HTR-8/SVneo (cell line): ENCODE measurements at regions not wholly inside any gene's neighbourhood (a gene's known extent, or its start where the extent isn't known, plus 50 kb on each side); places are given as distances from the start of the nearest gene placed in this dataset.
"Not testable (repeated sequence)": the region's sequence is repeated elsewhere in the genome, so short reads cannot be mapped to it uniquely, and the experiment has no call there.

Experiments used
- DNase-seq: peaks from one replicate; pipeline ENCODE4 v3.0.0; 2011; ENCODE audit warnings: low spot score, mixed read lengths; ENCODE audit not compliant: insufficient read length
- FAIRE-seq: peaks from 2 replicates; lab custom pipeline; 2011; peaks lifted over from hg19 to GRCh38; lab: Jason Lieb, UNC

DNA sequence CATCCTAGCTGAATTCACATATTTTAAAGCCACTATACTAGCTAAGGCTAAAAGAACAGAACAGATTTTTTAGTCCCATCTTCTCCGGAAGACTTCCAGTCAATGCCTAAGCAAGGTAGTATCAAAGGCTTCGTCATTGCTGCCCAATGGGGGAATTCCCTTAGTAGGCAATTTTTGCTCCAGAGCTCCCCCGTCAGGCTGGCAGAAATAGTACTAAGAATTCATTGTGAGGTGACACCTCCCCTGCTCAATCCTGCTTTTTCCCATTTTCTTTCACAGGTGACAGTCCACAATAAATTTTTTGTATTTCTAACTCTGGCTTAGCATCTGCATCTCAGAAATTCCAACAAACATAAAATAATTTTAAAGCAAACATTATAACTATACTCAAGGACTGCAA is 52.8 kb upstream of the SRSF6 start:
- no peak for DNase-seq

DNA sequence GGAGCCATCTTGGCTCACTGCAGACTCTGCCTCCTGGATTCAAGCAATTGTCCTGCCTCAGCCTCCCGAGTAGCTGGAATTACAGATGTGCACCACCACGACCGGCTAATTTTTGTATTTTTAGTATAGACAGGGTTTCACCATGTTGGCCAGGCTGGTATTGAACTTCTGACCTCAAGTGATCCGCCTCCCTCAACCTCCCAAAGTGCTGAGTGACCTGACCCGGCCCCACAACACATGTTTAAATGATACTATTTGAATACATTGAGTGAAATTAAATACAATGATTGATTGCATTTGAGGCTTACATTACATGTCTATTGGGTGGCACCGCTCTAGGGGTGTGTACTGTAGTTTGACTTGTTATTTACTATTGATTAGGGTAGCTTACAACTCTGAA is 56.8 kb upstream of the SRSF6 start:
- DNase-seq, FAIRE-seq: not testable (repeated sequence)

More for the DNA sequence above, 52.8 kb upstream of the SRSF6 start:
- FAIRE-seq, result no peak

DNA sequence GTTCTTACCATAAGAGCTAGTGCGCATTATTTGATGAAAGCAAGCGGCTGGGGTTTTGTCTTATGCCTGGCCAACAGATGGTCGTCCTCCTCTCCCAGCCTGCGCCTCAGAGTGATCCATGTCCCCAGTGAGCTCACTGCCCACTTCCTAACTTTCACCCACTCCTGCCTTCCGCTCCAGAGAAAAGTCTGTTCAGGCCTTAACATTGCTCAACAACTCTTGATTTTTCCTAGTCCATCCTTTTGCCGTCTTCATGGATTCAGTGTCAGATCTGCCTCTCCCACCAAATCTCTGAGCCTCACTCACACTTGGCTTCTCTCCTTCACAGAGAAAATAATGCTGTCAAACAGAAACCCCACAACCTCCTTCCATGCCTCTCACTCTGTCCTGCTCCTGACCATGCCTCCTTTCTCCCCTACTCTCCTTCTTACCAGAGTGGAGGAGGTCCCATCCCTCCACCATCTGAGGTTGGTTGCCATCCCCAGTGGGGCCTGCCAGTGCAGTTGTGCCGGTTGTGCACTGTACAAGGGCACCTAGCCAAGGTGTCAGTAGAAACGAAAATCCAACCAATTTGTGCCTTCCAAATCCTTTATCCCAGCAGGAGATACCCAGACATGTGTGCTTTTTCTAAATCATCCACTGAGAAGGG is 58.9 kb upstream of the SRSF6 start:
- peak; percentile 73 for FAIRE-seq
- no peak for DNase-seq

DNA sequence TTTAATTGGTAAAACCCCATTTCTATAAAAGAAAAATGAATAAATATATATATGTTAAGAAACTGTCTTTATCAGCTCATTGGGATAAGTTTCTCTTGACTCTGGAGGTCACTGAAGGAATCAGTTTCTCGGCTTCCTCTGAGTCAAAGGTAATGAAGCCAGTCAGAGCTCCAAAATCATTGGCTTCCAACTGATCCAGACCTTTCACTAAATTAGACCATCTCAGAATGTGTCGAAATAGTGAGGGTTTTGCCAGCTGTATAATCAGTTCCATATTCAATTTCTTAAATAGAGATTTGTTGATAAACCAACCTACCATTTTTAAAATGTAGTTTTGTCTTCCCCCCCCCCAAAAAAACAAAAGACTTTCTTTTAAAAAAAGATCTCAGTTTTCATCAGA is 60.5 kb upstream of the SRSF6 start:
- FAIRE-seq, result no peak
- no peak for DNase-seq

DNA sequence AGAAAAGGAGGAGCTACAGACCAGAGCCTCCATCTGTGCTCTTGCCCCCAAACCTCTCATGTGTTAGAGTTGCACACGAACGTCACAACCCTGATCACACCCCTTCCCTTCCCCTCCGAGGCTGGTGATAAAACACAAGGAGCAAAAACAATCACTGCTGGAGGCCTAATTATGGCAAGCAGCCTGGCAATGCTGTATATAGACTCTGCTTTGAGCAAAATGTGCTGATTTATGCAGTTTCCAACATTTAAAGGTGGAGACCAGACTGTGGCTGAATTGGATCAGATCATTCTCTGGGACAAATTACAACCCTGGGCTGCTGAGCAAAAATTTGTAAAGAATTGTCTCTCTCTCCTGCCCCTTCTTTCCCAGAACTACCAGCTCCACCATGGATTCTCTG is 64.6 kb upstream of the SRSF6 start:
- FAIRE-seq, result peak; percentile 20
- no peak for DNase-seq

DNA sequence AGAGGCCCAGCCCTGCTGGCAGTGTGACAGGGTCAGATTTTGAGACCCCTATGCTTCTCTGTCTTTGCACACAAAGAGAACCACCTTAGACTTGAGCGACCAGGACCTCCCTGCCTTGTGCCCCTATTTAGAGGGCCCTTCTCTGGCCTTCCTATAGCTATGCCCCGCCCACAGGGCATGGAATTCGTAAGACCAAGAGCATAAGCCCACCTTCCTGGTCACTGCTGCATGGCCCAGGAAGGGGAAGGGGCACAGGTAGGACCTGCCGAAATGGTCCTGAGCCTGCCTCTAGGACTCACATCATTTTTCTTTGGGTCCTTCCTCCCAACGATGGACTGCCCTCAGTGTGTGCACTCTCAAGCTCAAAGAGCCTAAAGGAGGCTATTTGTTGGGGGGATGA is 65.1 kb upstream of the SRSF6 start:
- DNase-seq (no peak), FAIRE-seq (no peak)

DNA sequence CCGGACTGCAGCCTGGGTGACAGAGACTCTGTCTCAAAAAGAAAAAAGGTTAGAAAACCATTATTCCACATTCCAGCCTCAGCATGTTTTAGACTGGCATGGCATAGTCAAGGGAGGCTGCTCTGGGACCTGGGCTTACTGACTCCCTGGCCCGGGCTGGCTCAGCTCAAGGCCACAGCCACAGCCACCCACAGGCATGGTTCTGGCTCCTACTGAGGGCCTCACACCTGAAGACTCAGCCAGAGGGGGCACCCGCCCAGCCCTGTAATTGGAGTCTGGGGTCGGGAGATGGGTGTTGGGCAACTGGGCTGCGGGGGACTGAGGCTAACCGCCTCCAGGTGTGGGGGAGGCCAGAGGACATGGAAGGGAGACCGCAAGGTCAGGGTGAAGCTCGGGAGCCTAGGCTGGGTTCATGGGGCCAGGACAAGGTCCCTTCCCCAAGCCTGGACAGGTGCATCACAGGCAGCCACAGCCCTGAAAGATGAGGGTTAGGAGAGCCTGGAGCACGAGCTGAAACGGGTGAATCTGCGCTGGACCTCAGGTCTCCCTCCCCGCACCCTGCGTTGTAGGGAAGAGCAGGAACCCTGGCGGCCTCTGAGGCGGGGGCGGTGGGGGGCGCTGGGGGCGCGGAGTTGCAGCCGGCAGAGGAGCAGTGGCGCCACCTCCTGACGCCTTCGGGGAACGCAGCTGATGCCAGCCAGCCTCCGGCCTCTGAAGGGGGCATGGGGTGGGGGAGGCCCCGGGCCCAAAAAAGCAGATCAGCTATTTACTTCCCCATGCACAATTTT is 67.7 kb upstream of the SRSF6 start:
- no peak for DNase-seq
- peak; percentile 83 for FAIRE-seq

DNA sequence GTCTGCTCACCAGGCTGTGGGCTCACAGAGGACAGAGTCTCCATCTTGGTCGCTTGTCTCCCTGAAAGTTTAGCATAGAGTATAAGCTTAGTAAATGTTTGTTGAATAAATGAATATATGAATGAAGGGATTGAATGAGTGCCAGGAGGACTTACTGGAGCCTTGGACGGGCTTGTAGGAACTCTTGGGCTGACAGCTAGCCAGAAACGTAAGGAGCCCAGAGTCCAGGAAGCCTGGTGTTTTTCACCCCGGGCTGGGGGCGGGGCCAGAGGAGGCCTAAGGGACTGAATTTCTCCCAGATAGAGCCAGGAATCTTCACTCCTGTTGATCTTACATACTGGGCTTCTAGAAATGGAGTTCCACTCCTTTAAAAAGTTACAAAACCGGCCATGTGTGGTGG is 68.5 kb upstream of the SRSF6 start:
- no peak for FAIRE-seq

DNA sequence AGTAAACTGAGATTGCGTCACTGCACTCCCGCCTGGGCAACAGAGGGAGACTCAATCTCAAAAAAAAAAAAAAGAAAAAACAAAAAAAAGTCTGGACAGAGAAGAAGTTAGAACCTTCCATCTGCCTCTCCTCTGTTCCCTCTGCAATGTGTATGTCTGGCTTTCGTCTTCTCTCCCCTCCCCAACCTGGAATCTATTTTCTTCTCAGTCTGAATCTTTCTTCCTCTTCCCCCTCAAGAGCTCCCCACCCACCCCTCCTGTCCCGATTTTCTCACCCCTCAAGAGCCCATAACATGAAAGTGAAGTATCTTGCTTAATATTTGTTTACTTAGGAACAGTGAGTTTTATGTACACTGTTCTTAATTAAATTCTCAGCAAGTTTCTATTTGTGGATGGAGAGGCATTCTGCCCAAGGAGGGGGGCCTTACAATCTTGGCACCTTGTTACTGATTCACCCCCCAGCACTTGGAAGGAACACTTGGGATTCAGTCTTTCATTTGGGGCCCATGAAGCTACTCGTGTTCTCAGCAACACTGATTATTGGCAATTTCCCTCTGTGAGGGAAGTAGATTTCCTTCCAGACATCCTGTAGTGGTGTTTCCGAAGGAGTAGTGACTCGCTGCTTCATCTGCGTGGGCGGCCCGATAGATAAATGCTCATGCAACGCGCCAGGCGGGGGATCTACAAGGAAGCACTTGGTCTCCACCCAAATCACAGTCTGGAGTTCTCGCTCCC is 69.3 kb upstream of the SRSF6 start:
- no peak for FAIRE-seq
- DNase-seq, result no peak

More for the DNA sequence above, 68.5 kb upstream of the SRSF6 start:
- DNase-seq, result no peak

DNA sequence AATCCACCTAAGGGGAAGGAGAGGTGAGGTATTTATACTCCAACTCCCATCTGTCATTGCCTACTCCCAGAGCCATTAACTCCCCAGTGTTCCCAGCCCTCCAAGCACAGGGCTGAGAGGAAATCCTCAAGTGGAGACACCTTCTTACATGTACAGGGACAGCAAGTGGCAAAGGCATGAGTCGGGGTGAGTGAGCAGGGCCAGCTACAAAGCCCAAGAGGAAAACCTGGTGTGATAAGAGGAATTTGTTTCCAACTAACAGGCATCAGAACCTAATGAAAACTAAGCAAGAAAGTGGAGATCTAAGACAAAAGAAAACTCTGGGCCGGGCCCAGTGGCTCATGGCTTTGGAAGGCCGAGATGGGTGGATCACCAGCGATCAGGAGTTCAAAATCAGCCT is 70.0 kb upstream of the SRSF6 start:
- no peak for DNase-seq
- FAIRE-seq, result peak; percentile 54

DNA sequence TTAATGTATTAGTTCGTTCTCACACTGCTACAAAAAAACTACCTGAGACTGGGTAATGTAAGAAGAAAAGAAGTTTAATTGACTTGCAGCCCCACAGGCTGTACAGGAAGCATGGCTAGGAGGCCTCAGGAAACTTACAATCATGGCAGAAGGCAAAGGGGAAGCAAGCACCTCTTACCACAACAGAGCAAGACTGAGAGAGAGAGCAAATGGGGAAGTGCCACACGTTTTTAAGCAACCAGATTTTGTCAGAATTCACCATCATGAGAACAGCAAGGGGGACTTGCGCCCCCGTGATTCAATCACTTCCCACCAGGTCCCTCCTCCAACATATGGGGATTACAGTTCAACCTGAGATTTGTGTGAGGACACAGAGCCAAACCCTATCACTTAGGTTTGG is 70.8 kb upstream of the SRSF6 start:
- FAIRE-seq (no peak), DNase-seq (no peak)

DNA sequence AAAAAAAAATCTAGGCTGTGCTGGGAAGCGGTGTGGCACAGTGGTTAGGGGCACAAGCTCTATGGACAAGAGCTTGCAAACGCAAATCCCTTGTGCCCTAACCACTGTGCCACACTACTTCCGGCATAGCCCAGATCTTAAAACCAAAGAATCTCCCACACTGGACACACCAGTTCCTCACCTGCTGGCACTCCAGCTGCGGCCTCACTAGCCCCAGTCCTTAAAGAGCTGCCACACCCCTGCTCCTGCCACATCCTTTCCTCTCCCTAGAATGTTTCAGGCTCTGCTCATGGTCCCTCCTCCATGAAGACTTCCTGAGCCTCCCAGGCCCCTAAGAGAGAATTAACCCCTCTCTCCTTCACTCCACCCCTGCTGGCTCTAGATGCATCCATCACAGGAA is 71.8 kb upstream of the SRSF6 start:
- DNase-seq (no peak), FAIRE-seq (no peak)

DNA sequence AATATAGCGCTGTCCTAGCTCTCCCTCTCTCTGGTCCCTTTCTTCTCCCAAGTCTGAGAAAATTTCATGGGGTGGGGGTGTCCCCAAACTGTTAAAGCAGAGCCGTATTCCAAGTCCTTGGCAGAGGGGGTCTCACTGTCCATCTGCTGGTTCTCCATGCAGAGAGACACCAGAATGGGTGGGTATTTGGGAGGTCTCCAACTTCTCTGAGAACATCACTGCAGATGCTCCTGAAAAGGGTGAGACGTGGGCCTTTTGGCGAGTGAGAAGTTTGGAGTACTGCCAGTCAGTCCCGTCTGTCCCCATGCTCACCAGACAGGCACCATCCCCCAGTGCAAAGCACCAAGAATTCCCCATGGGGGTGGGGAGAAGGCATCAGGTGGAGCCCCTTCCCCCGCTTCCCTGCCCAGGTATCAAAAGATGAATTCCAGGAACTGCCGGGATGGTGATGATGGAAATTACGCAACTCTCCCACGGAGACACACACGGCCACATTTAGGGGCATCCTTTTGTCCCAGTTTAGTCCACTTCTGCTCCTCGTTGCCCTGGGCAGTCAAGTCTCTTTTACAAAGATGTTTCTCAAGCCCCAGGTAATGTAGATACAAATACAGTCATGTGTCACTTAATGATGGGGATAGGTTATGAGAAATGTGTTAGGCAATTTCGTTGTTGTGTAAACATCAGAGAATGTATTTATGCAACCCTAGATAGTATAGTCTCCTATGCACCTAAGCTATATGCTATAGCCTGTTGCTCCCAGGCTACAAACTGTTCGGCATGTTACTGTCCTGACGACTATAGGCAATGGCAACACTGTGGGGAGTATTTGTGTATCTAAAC is 73.4 kb upstream of the SRSF6 start:
- FAIRE-seq, result peak; percentile 95
- no peak for DNase-seq

DNA sequence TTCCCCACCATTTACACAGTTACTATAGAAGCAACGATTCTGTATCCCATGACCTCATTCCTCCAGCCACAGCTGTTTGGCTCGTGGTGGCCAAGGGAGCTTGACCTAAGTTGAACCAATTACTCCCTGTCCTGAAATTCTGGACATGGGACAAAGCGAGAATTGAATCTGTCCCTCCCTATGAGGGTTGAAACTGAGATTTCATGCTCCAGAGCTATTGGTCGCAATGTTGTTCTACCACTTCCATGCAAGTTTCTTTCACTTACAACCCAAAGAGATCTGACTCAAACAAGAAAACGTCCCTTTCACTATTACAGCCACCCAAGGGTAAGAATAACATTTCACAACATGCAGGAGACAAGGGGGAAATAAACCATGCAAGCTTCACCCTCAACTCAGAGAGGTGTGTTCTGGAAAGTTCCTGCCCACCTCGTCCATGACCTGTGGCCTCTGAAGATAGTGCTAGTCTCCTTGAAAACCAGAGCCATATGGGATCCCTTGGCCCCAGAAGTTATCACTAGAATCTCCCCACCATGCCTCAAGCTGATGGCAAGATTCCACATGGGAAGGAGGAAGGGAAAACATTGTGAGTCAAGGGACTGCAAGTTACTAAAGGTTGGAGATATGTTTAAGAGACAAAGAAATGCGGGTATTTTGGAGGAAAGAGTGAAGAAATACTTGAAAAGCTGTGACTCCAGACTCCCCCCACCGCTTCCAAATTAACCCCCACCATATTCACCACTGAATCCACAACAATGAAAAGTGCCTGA is 74.5 kb upstream of the SRSF6 start:
- peak; percentile 69 for FAIRE-seq

DNA sequence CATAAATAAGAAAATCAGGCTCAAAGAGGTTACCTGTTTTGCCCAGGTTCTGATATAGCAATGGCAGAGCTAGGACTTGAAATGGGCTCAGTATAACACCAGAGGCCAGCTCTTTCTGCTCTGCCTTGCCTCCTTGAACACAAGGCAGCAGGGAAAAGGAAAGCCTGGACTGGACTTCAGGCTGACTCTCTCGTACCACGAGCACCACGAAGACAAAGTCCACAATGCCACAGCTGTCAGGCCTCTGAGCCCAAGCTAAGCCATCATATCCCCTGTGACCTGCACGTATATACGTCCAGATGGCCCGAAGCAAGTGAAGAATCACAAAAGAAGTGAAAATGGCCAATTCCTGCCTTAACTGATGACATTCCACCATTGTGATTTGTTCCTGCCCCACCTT is 75.6 kb upstream of the SRSF6 start:
- not testable (repeated sequence) for FAIRE-seq, DNase-seq

More for the DNA sequence above, 74.5 kb upstream of the SRSF6 start:
- DNase-seq, result no peak

DNA sequence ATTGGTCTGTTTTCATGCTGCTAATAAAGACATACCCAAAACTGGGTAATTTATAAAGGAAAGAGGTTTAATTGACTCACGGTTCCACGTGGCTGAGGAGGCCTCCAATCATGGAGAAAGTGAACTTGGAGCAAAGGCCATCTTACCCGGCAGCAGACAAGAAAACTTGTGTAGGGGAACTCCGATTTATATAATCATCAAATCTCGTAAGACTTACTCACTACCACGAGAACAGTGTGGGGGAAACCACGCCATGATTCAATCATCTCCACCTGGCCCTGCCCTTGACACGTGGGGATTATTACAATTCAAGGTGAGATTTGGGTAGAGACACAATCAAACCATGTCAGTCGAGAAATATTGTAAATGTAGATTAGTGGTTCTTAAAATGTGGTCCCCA is 76.2 kb upstream of the SRSF6 start:
- not testable (repeated sequence) for FAIRE-seq, DNase-seq

DNA sequence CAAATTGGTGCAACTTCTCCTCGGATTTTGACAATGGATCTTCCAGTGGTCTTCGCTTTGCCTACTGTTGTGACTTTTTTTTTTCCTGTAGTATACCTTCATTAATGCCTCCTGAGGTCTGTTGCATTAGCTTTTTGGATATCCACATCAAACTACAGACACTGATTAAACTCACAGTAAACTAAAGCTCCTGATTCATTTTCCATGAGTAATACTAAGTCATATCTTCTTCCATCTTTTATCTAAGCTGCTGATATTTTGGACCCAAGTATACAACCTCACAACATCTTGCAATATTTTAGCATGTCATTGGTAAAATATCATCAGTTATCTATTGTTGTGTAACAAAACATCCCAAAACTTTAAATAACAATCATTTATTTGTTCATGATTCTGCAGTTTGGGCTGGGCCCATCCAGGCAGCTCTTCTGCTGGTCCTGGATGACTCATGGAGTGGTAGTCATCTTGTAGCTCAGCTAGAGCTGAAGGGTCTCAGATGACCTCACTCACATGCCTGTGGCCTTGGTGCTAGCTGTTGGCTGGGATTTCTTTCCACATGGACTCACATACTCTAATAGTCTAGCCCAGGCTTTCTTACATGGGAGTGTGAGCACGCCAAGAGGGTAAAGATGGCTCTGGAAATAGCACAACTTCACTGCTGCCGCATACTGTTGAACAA is 78.3 kb upstream of the SRSF6 start:
- DNase-seq, result no peak
- peak; percentile 88 for FAIRE-seq

DNA sequence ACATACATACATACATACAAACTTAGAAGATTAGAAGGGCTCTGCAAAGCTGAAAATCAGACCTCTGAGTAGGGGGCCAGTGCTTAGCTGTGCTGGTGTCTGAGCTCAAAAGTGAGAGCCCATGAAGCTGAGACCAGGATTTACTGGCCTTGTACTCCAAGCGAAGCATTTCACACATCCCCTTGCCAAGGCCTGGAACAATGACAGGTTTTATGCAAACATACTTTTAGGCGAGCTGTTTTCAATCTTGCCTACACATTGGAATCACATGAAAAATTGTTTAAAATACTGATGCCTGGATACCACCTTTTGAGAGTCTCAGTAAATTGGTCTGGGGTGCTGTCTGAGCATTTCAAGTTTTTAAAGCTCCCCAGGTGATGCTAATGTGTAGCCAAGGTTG is 80.9 kb upstream of the SRSF6 start:
- no peak for DNase-seq
- peak; percentile 31 for FAIRE-seq

DNA sequence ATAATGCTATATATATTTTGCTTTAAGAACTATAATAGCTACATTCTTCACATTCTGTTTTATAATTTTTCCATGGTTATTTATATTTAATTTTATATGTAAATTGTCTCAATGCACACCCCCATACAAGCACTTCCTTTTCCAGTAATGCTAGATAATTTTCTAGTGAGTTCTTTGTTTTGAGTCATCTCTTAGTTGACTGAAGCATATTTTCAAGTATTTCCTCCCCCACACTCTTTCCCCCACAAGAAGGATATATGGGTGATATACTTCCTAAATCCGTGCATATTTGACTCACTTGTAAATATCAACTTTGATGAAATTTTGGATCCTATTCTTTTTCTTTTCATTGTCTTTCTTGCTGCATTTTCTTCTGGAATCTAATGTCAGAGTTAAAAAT is 82.1 kb upstream of the SRSF6 start:
- no peak for DNase-seq
- no peak for FAIRE-seq
